ENCODE measurements at regions not wholly inside any gene's neighbourhood (a gene's known extent, or its start where the extent isn't known, plus 50 kb on each side); places are given as distances from the start of the nearest gene placed in this dataset.

GRCh38 chr5:17398866-17399835 is 98.9 kb upstream of the TAF11L2 start:
- H4K20me1 ChIP-seq (ENCODE audit: insufficient read depth, low read length), result no peaks in the 10 kb centered on the region
- no peak overlapping the region for H3K27ac ChIP-seq (ENCODE audit: low read depth, low read length, poor library complexity, severe bottlenecking)
- peak; percentile 9 for DNase-seq (ENCODE audit: low spot score)
- H3K9me2 ChIP-seq (ENCODE audit: insufficient read depth, low read length), result no peaks in the 10 kb centered on the region
- BruUV-seq (replicated peaks), result no TSS peak
- peak overlapping the region; percentile 31 for H3K4me2 ChIP-seq (ENCODE audit: low read length)
- no peaks in the 10 kb centered on the region for H3K36me3 ChIP-seq (ENCODE audit: insufficient read depth, low read length)
- H2AFZ ChIP-seq (ENCODE audit: low read length), result no peak overlapping the region
- intact Hi-C loops (cut with micrococcal nuclease; ENCODE audit: unreplicated experiment), result no loop called here
- peaks cover 12% of the 10 kb centered on the region for H3K4me1 ChIP-seq (ENCODE audit: insufficient read depth, low read length, poor library complexity, severe bottlenecking)
- CTCF ChIA-PET (ENCODE audit: unreplicated experiment), result no interaction called here
- H3K79me2 ChIP-seq (ENCODE audit: insufficient read depth, low read depth, low read length), result no peaks in the 10 kb centered on the region
- POLR2A ChIA-PET, result interaction anchor here (0.6 to 1.1 kb wide), 2 partner anchors 9 to 12 kb away, joined by 3 read pairs; no protein-coding TSS in a partner anchor
- TF ChIP-seq CTCF (conservative IDR thresholded peaks at IDR 0.05; ENCODE audit: low read length), result no peak
- no peak for TF ChIP-seq EZH2phosphoT487 (IDR thresholded peaks at IDR 0.05; ENCODE audit: borderline replicate concordance, low read depth, low read length)
- H3K4me3 ChIP-seq (ENCODE audit: low read depth, low read length, poor library complexity, severe bottlenecking), result no peak overlapping the region
- no peaks in the 10 kb centered on the region for H3K9me3 ChIP-seq (ENCODE audit: low read length)

GRCh38 chr5:17399931-17400330 is 98.1 kb upstream of the TAF11L2 start:
- H2AFZ ChIP-seq (ENCODE audit: low read length), result no peak overlapping the region
- H4K20me1 ChIP-seq (ENCODE audit: insufficient read depth, low read length), result no peaks in the 10 kb centered on the region
- H3K4me1 ChIP-seq (ENCODE audit: insufficient read depth, low read length, poor library complexity, severe bottlenecking), result peaks cover 12% of the 10 kb centered on the region
- DNase-seq (ENCODE audit: low spot score), result no peak
- intact Hi-C loops (cut with micrococcal nuclease; ENCODE audit: unreplicated experiment), result loop anchor here (5.0 kb wide), 1 partner anchor 183 kb away; the partner anchor contains the start of gene BASP1
- no peak overlapping the region for H3K4me3 ChIP-seq (ENCODE audit: low read depth, low read length, poor library complexity, severe bottlenecking)
- no peak for TF ChIP-seq CTCF (conservative IDR thresholded peaks at IDR 0.05; ENCODE audit: low read length)
- no peak for TF ChIP-seq EZH2phosphoT487 (IDR thresholded peaks at IDR 0.05; ENCODE audit: borderline replicate concordance, low read depth, low read length)
- no peaks in the 10 kb centered on the region for H3K9me2 ChIP-seq (ENCODE audit: insufficient read depth, low read length)
- no peak overlapping the region for H3K4me2 ChIP-seq (ENCODE audit: low read length)
- H3K36me3 ChIP-seq (ENCODE audit: insufficient read depth, low read length), result no peaks in the 10 kb centered on the region
- ChIA-PET CTCF (ENCODE audit: unreplicated experiment) (no interaction called here), POLR2A (no interaction called here)
- no TSS peak for BruUV-seq (replicated peaks)
- no peak overlapping the region for H3K27ac ChIP-seq (ENCODE audit: low read depth, low read length, poor library complexity, severe bottlenecking)
- no peaks in the 10 kb centered on the region for H3K79me2 ChIP-seq (ENCODE audit: insufficient read depth, low read depth, low read length)
- H3K9me3 ChIP-seq (ENCODE audit: low read length), result no peaks in the 10 kb centered on the region
